Upper lobe of left lung (tissue), 6 donors: ENCODE measurements at regions not wholly inside any gene's neighbourhood (a gene's known extent, or its start where the extent isn't known, plus 50 kb on each side); places are given as distances from the start of the nearest gene placed in this dataset.
A peak's percentile ranks its signal among the peaks of the same experiment; 100 is the strongest.

Experiments
- ATAC-seq, 2 donors: fragments of 200-7000 bp; cut with Tn5 transposase; one replicate each; pipeline ENCODE4 v1.9.1; 2022; ENCODE audit warnings: mild to moderate bottlenecking in 2 of 2, moderate library complexity in 2 of 2; ENCODE audit not compliant: low FRiP score in 2 of 2
- DNase-seq, 2 donors: peaks; one replicate each; pipeline ENCODE4 v3.0.0-alpha.2; 2019 to 2020
- H3K27ac ChIP-seq, 4 donors: fragments of 200-600 bp; sonication (generic); one replicate each; pipeline ENCODE4 v1.5.1; 2016 to 2019
- H3K27me3 ChIP-seq, 4 donors: fragments of 200-600 bp; sonication (generic); one replicate each; pipeline ENCODE4 v1.5.1; 2017 to 2019
- H3K36me3 ChIP-seq, 4 donors: fragments of 200-600 bp; sonication (generic); one replicate each; pipeline ENCODE4 v1.5.1; 2016 to 2019
- H3K4me1 ChIP-seq, 4 donors: fragments of 200-600 bp; sonication (generic); one replicate each; pipeline ENCODE4 v1.5.1; 2018 to 2019
- H3K4me3 ChIP-seq, 4 donors: fragments of 200-600 bp; sonication (generic); one replicate each; pipeline ENCODE4 v1.5.1; 2017 to 2019; ENCODE audit warnings: mild to moderate bottlenecking in 2 of 4, moderate library complexity in 1 of 4
- H3K9me3 ChIP-seq, 4 donors: fragments of 200-600 bp; sonication (generic); one replicate each; pipeline ENCODE4 v1.5.1; 2018 to 2019
- CTCF ChIP-seq, 6 experiments: fragments of 450-650 bp in 4 of 6; fragments of 200-600 bp in 2 of 6; sonication (generic) in 2 of 6; IDR thresholded peaks; one replicate each; pipeline ENCODE4 v1.5.1; 2016 to 2019; ENCODE audit warnings: antibody characterized with exemption in 6 of 6
- EP300 ChIP-seq, 4 donors: sonication (generic); formaldehyde crosslinking; IDR thresholded peaks; one replicate each; pipeline ENCODE4 v1.5.1; 2017; ENCODE audit warnings: antibody characterized with exemption in 4 of 4, control low read depth in 2 of 4
- POLR2A ChIP-seq, 4 donors: fragments of 450-650 bp; IDR thresholded peaks; one replicate each; pipeline ENCODE4 v1.5.1; 2016 to 2017; ENCODE audit warnings: antibody characterized with exemption in 4 of 4, mild to moderate bottlenecking in 2 of 4
- POLR2AphosphoS5 ChIP-seq, 2 donors: sonication (generic); formaldehyde crosslinking; IDR thresholded peaks; one replicate each; pipeline ENCODE4 v1.5.1; 2017; ENCODE audit warnings: antibody characterized with exemption in 2 of 2
- WGBS, 2 donors: methylation state at CpG; one replicate each; pipeline ENCODE4 v1.1.5; 2017 to 2018; 5-methylcytosine and 5-hydroxymethylcytosine counted together
- donor health status: DM: no; HTN: no; CAD: no; lungs with moderate emphysema.
- donor health status: DM: no; HTN: yes; CAD: no; lungs with severe emphysema.

GRCh38 chr2:38480617-38481016 is 103.5 kb upstream of the ATL2 start:
- Histone ChIP-seq H3K9me3 (peaks cover 8 to 12% (median 11%) of the 10 kb centered on the region in 4 donors), H3K36me3 (no peaks in the 10 kb centered on the region), H3K4me3 (no peak overlapping the region), H3K27ac (no peak overlapping the region), H3K27me3 (no peaks in the 10 kb centered on the region), H3K4me1 (peaks cover 0 to 9% (median 0%) of the 10 kb centered on the region in 4 donors)
- ATAC-seq, result no peak
- no peak for TF ChIP-seq EP300 (IDR thresholded peaks at IDR 0.05)
- no peak for TF ChIP-seq CTCF (IDR thresholded peaks at IDR 0.05)
- no peak for TF ChIP-seq POLR2A (IDR thresholded peaks at IDR 0.05)
- TF ChIP-seq POLR2AphosphoS5 (IDR thresholded peaks at IDR 0.05), result no peak
- DNase-seq, result no peak

- no peak overlapping the region for H3K27ac ChIP-seq
- peaks cover 8 to 12% (median 11%) of the 10 kb centered on the region in 4 donors for H3K9me3 ChIP-seq
- peak in 1 of 2 donors; percentile 35 for ATAC-seq
- H3K36me3 ChIP-seq, result no peaks in the 10 kb centered on the region
- peaks cover 0 to 4% (median 0%) of the 10 kb centered on the region in 4 donors for H3K4me1 ChIP-seq
- H3K4me3 ChIP-seq, result no peak overlapping the region
- H3K27me3 ChIP-seq, result no peaks in the 10 kb centered on the region
- DNase-seq, result no peak
- 87 to 94% methylated on average over 2 of the region's 2 CpGs for WGBS, 2 donors
- no peak for TF ChIP-seq POLR2AphosphoS5 (IDR thresholded peaks at IDR 0.05)
- no peak for TF ChIP-seq CTCF (IDR thresholded peaks at IDR 0.05)
- no peak for TF ChIP-seq POLR2A (IDR thresholded peaks at IDR 0.05)
- no peak for TF ChIP-seq EP300 (IDR thresholded peaks at IDR 0.05)
Observed at GRCh38 chr2:38477006-38477405, 99.9 kb upstream of the ATL2 start.

GRCh38 chr2:38475567-38475881 is 98.5 kb upstream of the ATL2 start:
- H3K9me3 ChIP-seq, result peaks cover 3 to 6% (median 6%) of the 10 kb centered on the region in 4 donors
- H3K27me3 ChIP-seq, result no peaks in the 10 kb centered on the region
- H3K4me3 ChIP-seq, result no peak overlapping the region
- WGBS, 2 donors, result 89 to 94% methylated on average over 3 of the region's 3 CpGs
- H3K36me3 ChIP-seq, result no peaks in the 10 kb centered on the region
- DNase-seq, result no peak
- TF ChIP-seq POLR2AphosphoS5 (IDR thresholded peaks at IDR 0.05) (no peak), EP300 (IDR thresholded peaks at IDR 0.05) (no peak), CTCF (IDR thresholded peaks at IDR 0.05) (no peak), POLR2A (IDR thresholded peaks at IDR 0.05) (no peak)
- ATAC-seq, result no peak
- no peak overlapping the region for H3K27ac ChIP-seq
- H3K4me1 ChIP-seq, result peaks cover 0 to 4% (median 0%) of the 10 kb centered on the region in 4 donors

- no peak for ATAC-seq
- no peak for DNase-seq
- Histone ChIP-seq H3K4me1 (peaks cover 0 to 4% (median 0%) of the 10 kb centered on the region in 4 donors), H3K27ac (no peak overlapping the region), H3K27me3 (no peaks in the 10 kb centered on the region), H3K36me3 (no peaks in the 10 kb centered on the region), H3K4me3 (no peak overlapping the region), H3K9me3 (peaks cover 0 to under 1% (median under 1%) of the 10 kb centered on the region in 4 donors)
- no peak for TF ChIP-seq EP300 (IDR thresholded peaks at IDR 0.05)
- no peak for TF ChIP-seq POLR2AphosphoS5 (IDR thresholded peaks at IDR 0.05)
- WGBS, 2 donors, result 68 to 79% methylated on average over 6 of the region's 6 CpGs
Observed at GRCh38 chr2:38474715-38475566, 97.9 kb upstream of the ATL2 start.

GRCh38 chr2:38474021-38474456 is 97.0 kb upstream of the ATL2 start:
- Histone ChIP-seq H3K4me3 (no peak overlapping the region), H3K9me3 (no peaks in the 10 kb centered on the region), H3K27me3 (no peaks in the 10 kb centered on the region), H3K27ac (no peak overlapping the region), H3K36me3 (no peaks in the 10 kb centered on the region), H3K4me1 (peaks cover 0 to 4% (median 0%) of the 10 kb centered on the region in 4 donors)
- 16 to 58% methylated on average over 3 of the region's 3 CpGs for WGBS, 2 donors
- no peak for ATAC-seq
- DNase-seq, result no peak
- TF ChIP-seq CTCF (IDR thresholded peaks at IDR 0.05), result no peak
- TF ChIP-seq EP300 (IDR thresholded peaks at IDR 0.05), result no peak
- no peak for TF ChIP-seq POLR2A (IDR thresholded peaks at IDR 0.05)
- no peak for TF ChIP-seq POLR2AphosphoS5 (IDR thresholded peaks at IDR 0.05)
